Keratinocyte (primary cell): ENCODE measurements at regions not wholly inside any gene's neighbourhood (a gene's known extent, or its start where the extent isn't known, plus 50 kb on each side); places are given as distances from the start of the nearest gene placed in this dataset.

Experiments
- DNase-seq: peaks from one replicate; pipeline ENCODE4 v3.0.0-alpha.2; 2011; ENCODE audit warnings: low read depth, missing footprints, low spot score
- FAIRE-seq: peaks from 2 replicates; lab custom pipeline; 2011; peaks lifted over from hg19 to GRCh38; lab: Jason Lieb, UNC
- H2AFZ ChIP-seq: 2 replicates; pipeline ENCODE4 v1.6.0; 2012; ENCODE audit warnings: low read length, control low read depth, inconsistent platforms; ENCODE audit not compliant: control insufficient read depth
- H3K27ac ChIP-seq: 2 replicates; pipeline ENCODE4 v1.5.1; 2011; ENCODE audit warnings: low read length; ENCODE audit not compliant: control insufficient read depth, insufficient read depth
- H3K27me3 ChIP-seq: 3 replicates; pipeline ENCODE4 v1.6.0; 2011; ENCODE audit warnings: low read length; ENCODE audit not compliant: control insufficient read depth, insufficient read depth; ENCODE audit errors: extremely low read depth
- H3K36me3 ChIP-seq, 2 experiments: 2 replicates in 1 of 2; 3 replicates in 1 of 2; pipeline ENCODE4 v1.5.1; 2011; ENCODE audit warnings: low read length in 2 of 2, mild to moderate bottlenecking in 1 of 2; ENCODE audit not compliant: control insufficient read depth in 2 of 2, insufficient read depth in 2 of 2; ENCODE audit errors: extremely low read depth in 1 of 2
- H3K4me1 ChIP-seq: 3 replicates; pipeline ENCODE4 v1.5.1; 2011; ENCODE audit warnings: low read length; ENCODE audit not compliant: control insufficient read depth, insufficient read depth; ENCODE audit errors: extremely low read depth
- H3K4me2 ChIP-seq: 3 replicates; pipeline ENCODE4 v1.6.0; 2011; ENCODE audit warnings: low read depth, low read length; ENCODE audit not compliant: control insufficient read depth, insufficient read depth; ENCODE audit errors: extremely low read depth
- H3K4me3 ChIP-seq, 3 experiments: fragments of 200-600 bp in 1 of 3; sonication (generic) in 1 of 3; 2 replicates in 2 of 3; 3 replicates in 1 of 3; pipeline ENCODE4 v1.5.1; 2011 to 2016; ENCODE audit warnings: low read length in 3 of 3, mild to moderate bottlenecking in 3 of 3, control low read depth in 2 of 3, inconsistent platforms in 1 of 3, low read depth in 1 of 3, mixed read lengths in 1 of 3, mixed run types in 1 of 3, moderate library complexity in 1 of 3; ENCODE audit not compliant: control insufficient read depth in 2 of 3, insufficient read depth in 2 of 3; ENCODE audit errors: extremely low read depth in 1 of 3
- H3K79me2 ChIP-seq: 2 replicates; pipeline ENCODE4 v1.6.0; 2012; ENCODE audit warnings: low read length; ENCODE audit not compliant: control insufficient read depth, insufficient read depth
- H3K9ac ChIP-seq: 3 replicates; pipeline ENCODE4 v1.6.0; 2011; ENCODE audit warnings: low read length; ENCODE audit not compliant: control insufficient read depth, insufficient read depth; ENCODE audit errors: extremely low read depth
- H3K9me1 ChIP-seq: 3 replicates; pipeline ENCODE4 v1.6.0; 2011; ENCODE audit warnings: low read length; ENCODE audit not compliant: control insufficient read depth, insufficient read depth; ENCODE audit errors: extremely low read depth
- H3K9me3 ChIP-seq: 2 replicates; pipeline ENCODE4 v1.5.1; 2012; ENCODE audit warnings: low read depth, low read length; ENCODE audit not compliant: control insufficient read depth
- H4K20me1 ChIP-seq: 3 replicates; pipeline ENCODE4 v1.6.0; 2011; ENCODE audit warnings: low read length; ENCODE audit not compliant: control insufficient read depth, insufficient read depth; ENCODE audit errors: extremely low read depth
- CTCF ChIP-seq, 3 experiments: IDR thresholded peaks in 1 of 3; conservative IDR thresholded peaks in 1 of 3; optimal IDR thresholded peaks in 1 of 3; 2 replicates in 2 of 3; 3 replicates in 1 of 3; pipeline versions ENCODE3 to v1.5.1; 2011; ENCODE audit warnings: low read length in 3 of 3, mild to moderate bottlenecking in 3 of 3, moderate library complexity in 2 of 3, control low read depth in 1 of 3, inconsistent platforms in 1 of 3; ENCODE audit not compliant: insufficient read depth in 2 of 3; ENCODE audit errors: extremely low read depth in 1 of 3
- EZH2 ChIP-seq: IDR thresholded peaks from one replicate; pipeline ENCODE4 v1.6.1; 2012; ENCODE audit warnings: inconsistent platforms, mild to moderate bottlenecking, low read length, moderate library complexity
- dilution Hi-C: fragments of 300-500 bp; cut with MboI; formaldehyde crosslinking; loops from one replicate; pipeline ENCODE4 v1.7.0; 2020; ENCODE audit warnings: low sequenced_read_pairs; ENCODE audit not compliant: extremely low pct_ligation_motif_present

- H3K4me2 ChIP-seq: no peak overlapping the region
- no peaks in the 10 kb centered on the region for H3K79me2 ChIP-seq
- H3K9me1 ChIP-seq: no peaks in the 10 kb centered on the region
- no peak overlapping the region for H3K9ac ChIP-seq
- no peak overlapping the region for H3K4me3 ChIP-seq
- dilution Hi-C loops: no loop called here
- H3K9me3 ChIP-seq: no peaks in the 10 kb centered on the region
- DNase-seq: no peak
- H3K27ac ChIP-seq: no peak overlapping the region
- H3K27me3 ChIP-seq: no peaks in the 10 kb centered on the region
- no peak for FAIRE-seq
- H4K20me1 ChIP-seq: no peaks in the 10 kb centered on the region
- TF ChIP-seq CTCF (optimal IDR thresholded peaks at IDR 0.05 in 1 of 3, IDR thresholded peaks at IDR 0.05 in 1 of 3, conservative IDR thresholded peaks at IDR 0.05 in 1 of 3; ENCODE audit: extremely low read depth in 1 of 3, insufficient read depth in 2 of 3, low read length in 3 of 3) (no peak), EZH2 (no peak)
- no peak overlapping the region for H2AFZ ChIP-seq
- H3K36me3 ChIP-seq: no peaks in the 10 kb centered on the region
- no peaks in the 10 kb centered on the region for H3K4me1 ChIP-seq
Observed at GRCh38 chr4:135365065-135365464, 1163.5 kb upstream of the PABPC4L start.

- H3K9me3 ChIP-seq: no peaks in the 10 kb centered on the region
- H3K79me2 ChIP-seq: no peaks in the 10 kb centered on the region
- TF ChIP-seq EZH2 (no peak), CTCF (optimal IDR thresholded peaks at IDR 0.05 in 1 of 3, IDR thresholded peaks at IDR 0.05 in 1 of 3, conservative IDR thresholded peaks at IDR 0.05 in 1 of 3; ENCODE audit: extremely low read depth in 1 of 3, insufficient read depth in 2 of 3, low read length in 3 of 3) (no peak)
- H3K27ac ChIP-seq: no peak overlapping the region
- no peaks in the 10 kb centered on the region for H4K20me1 ChIP-seq
- no peak overlapping the region for H3K4me3 ChIP-seq
- H3K4me2 ChIP-seq: no peak overlapping the region
- no peaks in the 10 kb centered on the region for H3K36me3 ChIP-seq
- dilution Hi-C loops: no loop called here
- H3K9me1 ChIP-seq: no peaks in the 10 kb centered on the region
- no peak overlapping the region for H2AFZ ChIP-seq
- H3K27me3 ChIP-seq: no peaks in the 10 kb centered on the region
- FAIRE-seq: no peak
- no peaks in the 10 kb centered on the region for H3K4me1 ChIP-seq
- no peak for DNase-seq
- H3K9ac ChIP-seq: no peak overlapping the region
Observed at GRCh38 chr4:135359128-135359527, 1157.5 kb upstream of the PABPC4L start.
